ENCODE measurements at regions not wholly inside any gene's neighbourhood (a gene's known extent, or its start where the extent isn't known, plus 50 kb on each side); places are given as distances from the start of the nearest gene placed in this dataset.

DNA sequence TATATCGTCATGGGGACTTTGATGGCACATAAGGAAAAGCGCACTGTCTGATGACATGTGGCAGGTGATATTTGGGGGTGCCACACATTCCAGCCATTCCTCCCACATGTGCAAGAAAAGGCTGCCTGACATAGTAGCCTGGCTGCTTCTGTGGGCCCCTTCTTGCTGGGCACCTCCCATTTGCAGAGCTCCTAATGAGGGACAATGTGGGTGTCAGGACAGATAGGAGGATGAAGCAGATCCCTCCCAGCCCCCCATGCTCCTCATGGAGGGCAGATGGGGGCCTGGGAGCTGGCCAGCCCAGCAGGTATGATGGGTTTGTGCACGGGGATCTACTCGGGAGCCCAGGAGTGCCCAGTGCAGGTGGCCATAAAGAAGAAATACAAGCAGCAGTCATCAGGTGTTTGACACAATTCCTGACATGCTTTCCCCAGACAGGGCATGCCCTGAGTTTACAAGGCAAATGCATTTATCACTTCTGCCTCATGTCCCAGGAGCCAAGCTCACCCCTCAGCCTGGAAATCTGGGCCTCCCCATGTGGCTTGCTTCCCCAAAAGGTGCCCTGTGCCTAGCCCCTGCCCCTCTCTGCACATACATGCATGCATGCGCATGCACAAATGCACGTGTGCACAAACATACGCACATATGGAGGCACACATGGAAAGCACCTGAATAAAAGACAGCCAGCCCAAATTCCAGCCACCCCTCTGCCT lies 260.6 kb upstream of the RPL38 start:
- intact Hi-C loops (cut with DNase I) = no loop called here
- no peaks in the 10 kb centered on the region for H3K4me1 ChIP-seq
- H3K27me3 ChIP-seq = peaks cover 0 to 82% (median 0%) of the 10 kb centered on the region in 4 donors
- DNase-seq = no peak
- H3K9me3 ChIP-seq = no peaks in the 10 kb centered on the region
- TF ChIP-seq POLR2A (IDR thresholded peaks at IDR 0.05) (no peak), CTCF (IDR thresholded peaks at IDR 0.05) (no peak)
- no peaks in the 10 kb centered on the region for H3K36me3 ChIP-seq
- H3K4me3 ChIP-seq = no peak overlapping the region
- no peak overlapping the region for H3K27ac ChIP-seq
- 80% methylated on average over 2 to 5 of the region's 7 CpGs for WGBS, 2 donors

GRCh38 chr17:73943416-73944110 lies 259.9 kb upstream of the RPL38 start:
- H3K4me1 ChIP-seq = no peaks in the 10 kb centered on the region
- H3K27ac ChIP-seq = no peak overlapping the region
- no peaks in the 10 kb centered on the region for H3K36me3 ChIP-seq
- H3K9me3 ChIP-seq = no peaks in the 10 kb centered on the region
- 60 to 80% methylated on average over 3 to 6 of the region's 7 CpGs for WGBS, 2 donors
- intact Hi-C loops (cut with DNase I) = no loop called here
- DNase-seq = no peak
- peaks cover 0 to 82% (median 0%) of the 10 kb centered on the region in 4 donors for H3K27me3 ChIP-seq
- H3K4me3 ChIP-seq = no peak overlapping the region
- TF ChIP-seq POLR2A (IDR thresholded peaks at IDR 0.05) = no peak
- no peak for TF ChIP-seq CTCF (IDR thresholded peaks at IDR 0.05)

- no peak for DNase-seq
- no peaks in the 10 kb centered on the region for H3K36me3 ChIP-seq
- peaks cover 0 to 86% (median 0%) of the 10 kb centered on the region in 4 donors for H3K27me3 ChIP-seq
- WGBS, 2 donors = 70 to 81% methylated on average over 5 of the region's 5 CpGs
- no peak overlapping the region for H3K4me3 ChIP-seq
- TF ChIP-seq CTCF (IDR thresholded peaks at IDR 0.05) = no peak
- no peak for TF ChIP-seq POLR2A (IDR thresholded peaks at IDR 0.05)
- no peaks in the 10 kb centered on the region for H3K4me1 ChIP-seq
- no peak overlapping the region for H3K27ac ChIP-seq
- no peaks in the 10 kb centered on the region for H3K9me3 ChIP-seq
- intact Hi-C loops (cut with DNase I) = no loop called here
Measured at GRCh38 chr17:73944366-73944765, 259.1 kb upstream of the RPL38 start.

GRCh38 chr17:73947281-73947965 lies 256.1 kb upstream of the RPL38 start:
- H3K27me3 ChIP-seq = peaks cover 0 to 84% (median 2%) of the 10 kb centered on the region in 4 donors
- H3K9me3 ChIP-seq = no peaks in the 10 kb centered on the region
- peaks cover 4 to 17% (median 5%) of the 10 kb centered on the region in 3 donors for H3K4me1 ChIP-seq
- 86 to 90% methylated on average over 13 of the region's 13 CpGs for WGBS, 2 donors
- intact Hi-C loops (cut with DNase I) = no loop called here
- DNase-seq = no peak
- H3K36me3 ChIP-seq = no peaks in the 10 kb centered on the region
- H3K4me3 ChIP-seq = no peak overlapping the region
- TF ChIP-seq CTCF (IDR thresholded peaks at IDR 0.05) (no peak), POLR2A (IDR thresholded peaks at IDR 0.05) (no peak)
- no peak overlapping the region for H3K27ac ChIP-seq

DNA sequence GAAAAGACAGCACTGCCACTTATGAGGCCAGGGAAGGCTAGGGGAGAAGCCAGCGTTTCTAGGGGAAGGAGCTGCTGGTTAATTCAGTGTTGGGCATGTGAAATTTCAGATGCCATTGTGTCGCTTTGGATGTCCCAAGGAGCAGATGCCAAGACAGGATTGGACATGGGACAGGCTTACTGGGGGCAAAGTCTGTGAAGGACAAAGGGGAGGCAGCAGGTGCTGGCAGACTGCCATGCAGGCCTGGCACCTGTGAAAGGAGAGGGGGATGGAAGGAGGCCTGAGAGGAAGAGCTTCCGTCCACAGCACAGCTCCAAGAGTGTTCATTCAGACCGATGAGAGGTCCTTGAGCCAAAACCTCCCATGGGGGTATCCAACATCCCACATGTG lies 255.5 kb upstream of the RPL38 start:
- peaks cover 10 to 22% (median 10%) of the 10 kb centered on the region in 3 donors for H3K4me1 ChIP-seq
- no peaks in the 10 kb centered on the region for H3K9me3 ChIP-seq
- H3K27me3 ChIP-seq = peaks cover 0 to 84% (median 4%) of the 10 kb centered on the region in 4 donors
- no peak for DNase-seq
- intact Hi-C loops (cut with DNase I) = no loop called here
- H3K36me3 ChIP-seq = no peaks in the 10 kb centered on the region
- H3K27ac ChIP-seq = no peak overlapping the region
- no peak overlapping the region for H3K4me3 ChIP-seq
- TF ChIP-seq CTCF (IDR thresholded peaks at IDR 0.05) (no peak), POLR2A (IDR thresholded peaks at IDR 0.05) (no peak)
- 79 to 91% methylated on average over 3 to 4 of the region's 4 CpGs for WGBS, 2 donors

Data from esophagus squamous epithelium (tissue), 5 donors.